ENCODE measurements at regions not wholly inside any gene's neighbourhood (a gene's known extent, or its start where the extent isn't known, plus 50 kb on each side); places are given as distances from the start of the nearest gene placed in this dataset.

- TF ChIP-seq CTCF (IDR thresholded peaks at IDR 0.05; ENCODE audit: borderline replicate concordance, insufficient read depth, low read depth, low read length) = no peak
- no peak overlapping the region for H3K4me3 ChIP-seq (ENCODE audit: low read depth, low read length)
These were observed 309.8 kb downstream of the TAF11L14 start for GRCh38 chr5:17944046-17944445.

GRCh38 chr5:17947029-17947428, 312.8 kb downstream of the TAF11L14 start:
- no peak for TF ChIP-seq CTCF (IDR thresholded peaks at IDR 0.05; ENCODE audit: borderline replicate concordance, insufficient read depth, low read depth, low read length)
- no peak overlapping the region for H3K4me3 ChIP-seq (ENCODE audit: low read depth, low read length)

- TF ChIP-seq CTCF (IDR thresholded peaks at IDR 0.05; ENCODE audit: borderline replicate concordance, insufficient read depth, low read depth, low read length) = no peak
- H3K4me3 ChIP-seq (ENCODE audit: low read depth, low read length) = no peak overlapping the region
These were observed 317.3 kb downstream of the TAF11L14 start for GRCh38 chr5:17951392-17952169.

- H3K4me3 ChIP-seq (ENCODE audit: low read depth, low read length) = no peak overlapping the region
- no peak for TF ChIP-seq CTCF (IDR thresholded peaks at IDR 0.05; ENCODE audit: borderline replicate concordance, insufficient read depth, low read depth, low read length)
These were observed 318.0 kb downstream of the TAF11L14 start for GRCh38 chr5:17952231-17952630.

GRCh38 chr5:17964067-17964466, 329.8 kb downstream of the TAF11L14 start:
- H3K4me3 ChIP-seq (ENCODE audit: low read depth, low read length) = no peak overlapping the region
- no peak for TF ChIP-seq CTCF (IDR thresholded peaks at IDR 0.05; ENCODE audit: borderline replicate concordance, insufficient read depth, low read depth, low read length)

- TF ChIP-seq CTCF (IDR thresholded peaks at IDR 0.05; ENCODE audit: borderline replicate concordance, insufficient read depth, low read depth, low read length) = no peak
- no peak overlapping the region for H3K4me3 ChIP-seq (ENCODE audit: low read depth, low read length)
These were observed 332.6 kb downstream of the TAF11L14 start for GRCh38 chr5:17966640-17967402.

GRCh38 chr5:17976404-17976803, 342.1 kb downstream of the TAF11L14 start:
- no peak for TF ChIP-seq CTCF (IDR thresholded peaks at IDR 0.05; ENCODE audit: borderline replicate concordance, insufficient read depth, low read depth, low read length)

More at GRCh38 chr5:17976404-17976803, 342.1 kb downstream of the TAF11L14 start:
- no peak overlapping the region for H3K4me3 ChIP-seq (ENCODE audit: low read depth, low read length)

Data from GM12875 (cell line).